ENCODE measurements at regions not wholly inside any gene's neighbourhood (a gene's known extent, or its start where the extent isn't known, plus 50 kb on each side); places are given as distances from the start of the nearest gene placed in this dataset.

- no peak for DNase-seq
- Histone ChIP-seq H3K9me3 (no peaks in the 10 kb centered on the region), H3K27ac (no peak overlapping the region), H3K27me3 (no peaks in the 10 kb centered on the region), H3K36me3 (no peaks in the 10 kb centered on the region), H3K4me3 (replicated peaks in 1 of 3) (no peak overlapping the region), H3K4me1 (no peaks in the 10 kb centered on the region)
- 69 to 75% methylated on average over 5 of the region's 5 CpGs for WGBS, 2 donors
- TF ChIP-seq POLR2A (IDR thresholded peaks at IDR 0.05) (no peak), CTCF (IDR thresholded peaks at IDR 0.05) (no peak)
- intact Hi-C loops (cut with DNase I), result no loop called here
Observed at GRCh38 chr2:215841175-215841816, 172.1 kb downstream of the MREG start.

- no peak for TF ChIP-seq CTCF (IDR thresholded peaks at IDR 0.05)
- TF ChIP-seq POLR2A (IDR thresholded peaks at IDR 0.05), result no peak
- H3K4me1 ChIP-seq, result no peaks in the 10 kb centered on the region
- DNase-seq, result no peak
- no peaks in the 10 kb centered on the region for H3K27me3 ChIP-seq
- H3K4me3 ChIP-seq (replicated peaks in 1 of 3), result no peak overlapping the region
- no peaks in the 10 kb centered on the region for H3K9me3 ChIP-seq
- H3K36me3 ChIP-seq, result no peaks in the 10 kb centered on the region
- WGBS, 2 donors, result 88 to 89% methylated on average over 4 of the region's 4 CpGs
- intact Hi-C loops (cut with DNase I), result loop anchor here (10.0 kb wide), 1 partner anchor 385 kb away; no protein-coding TSS in a partner anchor
- H3K27ac ChIP-seq, result no peak overlapping the region
Observed at GRCh38 chr2:215839816-215840215, 173.5 kb downstream of the MREG start.

- Histone ChIP-seq H3K4me3 (replicated peaks in 1 of 3) (no peak overlapping the region), H3K4me1 (no peaks in the 10 kb centered on the region), H3K27ac (no peak overlapping the region), H3K27me3 (no peaks in the 10 kb centered on the region), H3K36me3 (no peaks in the 10 kb centered on the region), H3K9me3 (no peaks in the 10 kb centered on the region)
- no peak for DNase-seq
- WGBS, 2 donors, result 87 to 90% methylated on average over 1 of the region's 1 CpG
- intact Hi-C loops (cut with DNase I), result loop anchor here (10.0 kb wide), 1 partner anchor 385 kb away; no protein-coding TSS in a partner anchor
- TF ChIP-seq POLR2A (IDR thresholded peaks at IDR 0.05) (no peak), CTCF (IDR thresholded peaks at IDR 0.05) (no peak)
Observed at GRCh38 chr2:215839309-215839708, 174.0 kb downstream of the MREG start.

GRCh38 chr2:215836881-215837280 is 176.5 kb downstream of the MREG start:
- H3K4me3 ChIP-seq (replicated peaks in 1 of 3), result no peak overlapping the region
- H3K4me1 ChIP-seq, result no peaks in the 10 kb centered on the region
- H3K27ac ChIP-seq, result no peak overlapping the region
- intact Hi-C loops (cut with DNase I), result loop anchor here (10.0 kb wide), 1 partner anchor 382 kb away; no protein-coding TSS in a partner anchor
- TF ChIP-seq CTCF (IDR thresholded peaks at IDR 0.05) (no peak), POLR2A (IDR thresholded peaks at IDR 0.05) (no peak)
- no peak for DNase-seq
- no peaks in the 10 kb centered on the region for H3K36me3 ChIP-seq
- 95% methylated on average over 4 of the region's 4 CpGs for WGBS, 2 donors
- H3K27me3 ChIP-seq, result no peaks in the 10 kb centered on the region
- no peaks in the 10 kb centered on the region for H3K9me3 ChIP-seq

GRCh38 chr2:215835657-215836056 is 177.7 kb downstream of the MREG start:
- Histone ChIP-seq H3K36me3 (no peaks in the 10 kb centered on the region), H3K4me3 (replicated peaks in 1 of 3) (no peak overlapping the region), H3K9me3 (no peaks in the 10 kb centered on the region), H3K27me3 (no peaks in the 10 kb centered on the region), H3K4me1 (no peaks in the 10 kb centered on the region), H3K27ac (no peak overlapping the region)
- DNase-seq, result no peak
- intact Hi-C loops (cut with DNase I), result loop anchor here (10.0 kb wide), 1 partner anchor 381 kb away; no protein-coding TSS in a partner anchor
- TF ChIP-seq POLR2A (IDR thresholded peaks at IDR 0.05) (no peak), CTCF (IDR thresholded peaks at IDR 0.05) (no peak)
- 83 to 91% methylated on average over 1 of the region's 1 CpG for WGBS, 2 donors
